Uterus (tissue), 3 donors: ENCODE measurements at regions not wholly inside any gene's neighbourhood (a gene's known extent, or its start where the extent isn't known, plus 50 kb on each side); places are given as distances from the start of the nearest gene placed in this dataset.
A peak's percentile ranks its signal among the peaks of the same experiment; 100 is the strongest.
"Not testable (repeated sequence)": the region's sequence is repeated elsewhere in the genome, so short reads cannot be mapped to it uniquely, and the experiment has no call there.

Experiments used
- DNase-seq, 2 donors: peaks; one replicate each; pipeline ENCODE4 v3.0.0-alpha.2; 2019 to 2020
- H3K27ac ChIP-seq, 2 donors: fragments of 200-600 bp; sonication (generic); 1 replicate in 1 of 2; 2 replicates in 1 of 2; pipeline ENCODE4 v1.5.1; 2016 to 2018
- H3K27me3 ChIP-seq, 2 donors: fragments of 200-600 bp; sonication (generic); one replicate each; pipeline ENCODE4 v1.5.1; 2018 to 2019; ENCODE audit warnings: control low read depth in 1 of 2
- H3K36me3 ChIP-seq, 2 donors: fragments of 200-600 bp; sonication (generic); one replicate each; pipeline ENCODE4 v1.5.1; 2019; ENCODE audit warnings: control low read depth in 1 of 2
- H3K4me1 ChIP-seq, 2 donors: fragments of 200-600 bp; sonication (generic); one replicate each; pipeline ENCODE4 v1.5.1; 2018 to 2019; ENCODE audit warnings: control low read depth in 1 of 2
- H3K4me3 ChIP-seq, 2 donors: fragments of 200-600 bp; sonication (generic); 1 replicate in 1 of 2; 2 replicates in 1 of 2; pipeline ENCODE4 v1.5.1; 2018 to 2019; ENCODE audit warnings: mild to moderate bottlenecking in 1 of 2
- H3K9me3 ChIP-seq, 2 donors: fragments of 200-600 bp; sonication (generic); one replicate each; pipeline ENCODE4 v1.5.1; 2019; ENCODE audit warnings: control low read depth in 1 of 2
- POLR2A ChIP-seq, 2 donors: fragments of 450-650 bp; IDR thresholded peaks; one replicate each; pipeline ENCODE4 v1.6.1; 2016; ENCODE audit warnings: antibody characterized with exemption in 2 of 2, mild to moderate bottlenecking in 1 of 2, moderate library complexity in 1 of 2
- intact Hi-C: fragments of 100-400 bp; cut with DNase I; formaldehyde crosslinking; loops from one replicate; pipeline ENCODE4 v1.15.1; 2023; ENCODE audit warnings: low total_unique reads
- TF ChIP-seq, protein P1 (sequence below), 4 experiments: fragments of 200-600 bp in 2 of 4; fragments of 450-650 bp in 2 of 4; sonication (generic) in 2 of 4; IDR thresholded peaks; one replicate each; pipeline ENCODE4 v1.5.1; 2016 to 2019; ENCODE audit warnings: antibody characterized with exemption in 4 of 4, mild to moderate bottlenecking in 2 of 4, moderate library complexity in 1 of 4
- donor health status: DM: yes; HTN: yes; CAD: no.

DNA sequence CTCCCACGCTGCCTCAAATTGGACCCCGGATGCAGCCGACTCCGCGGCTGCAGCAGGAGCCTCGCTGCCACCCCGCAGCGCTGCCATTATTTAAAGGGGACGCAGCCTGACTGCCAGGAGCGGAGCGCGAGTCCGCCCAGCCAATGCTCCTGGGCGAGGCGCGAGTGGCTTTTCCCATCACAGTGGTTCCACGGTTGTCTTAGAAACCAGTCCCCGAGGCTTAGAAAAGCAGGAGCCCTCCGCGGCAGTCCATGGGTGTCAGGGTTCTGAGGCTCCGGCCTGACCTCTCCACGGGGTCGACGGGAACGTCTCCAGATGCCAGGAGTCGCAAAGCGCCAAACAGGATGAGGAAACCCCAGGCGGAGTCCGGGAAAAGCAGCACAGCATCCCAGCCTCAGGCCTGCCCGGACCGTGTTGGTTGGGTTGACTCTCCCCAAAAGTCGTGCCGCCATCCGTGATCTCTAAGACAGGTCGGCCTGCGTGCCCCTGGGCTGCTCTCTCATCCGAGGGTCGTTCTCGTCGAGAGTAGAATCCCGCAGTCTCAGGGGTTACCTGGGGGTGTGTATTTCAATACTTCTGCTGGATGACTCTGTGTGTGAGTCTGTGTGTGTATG, 975.8 kb upstream of the DEFB115 start:
- TF ChIP-seq, protein P1, sequence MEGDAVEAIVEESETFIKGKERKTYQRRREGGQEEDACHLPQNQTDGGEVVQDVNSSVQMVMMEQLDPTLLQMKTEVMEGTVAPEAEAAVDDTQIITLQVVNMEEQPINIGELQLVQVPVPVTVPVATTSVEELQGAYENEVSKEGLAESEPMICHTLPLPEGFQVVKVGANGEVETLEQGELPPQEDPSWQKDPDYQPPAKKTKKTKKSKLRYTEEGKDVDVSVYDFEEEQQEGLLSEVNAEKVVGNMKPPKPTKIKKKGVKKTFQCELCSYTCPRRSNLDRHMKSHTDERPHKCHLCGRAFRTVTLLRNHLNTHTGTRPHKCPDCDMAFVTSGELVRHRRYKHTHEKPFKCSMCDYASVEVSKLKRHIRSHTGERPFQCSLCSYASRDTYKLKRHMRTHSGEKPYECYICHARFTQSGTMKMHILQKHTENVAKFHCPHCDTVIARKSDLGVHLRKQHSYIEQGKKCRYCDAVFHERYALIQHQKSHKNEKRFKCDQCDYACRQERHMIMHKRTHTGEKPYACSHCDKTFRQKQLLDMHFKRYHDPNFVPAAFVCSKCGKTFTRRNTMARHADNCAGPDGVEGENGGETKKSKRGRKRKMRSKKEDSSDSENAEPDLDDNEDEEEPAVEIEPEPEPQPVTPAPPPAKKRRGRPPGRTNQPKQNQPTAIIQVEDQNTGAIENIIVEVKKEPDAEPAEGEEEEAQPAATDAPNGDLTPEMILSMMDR (IDR thresholded peaks at IDR 0.05): no peak
- TF ChIP-seq POLR2A (IDR thresholded peaks at IDR 0.05): no peak
- Histone ChIP-seq H3K4me3 (no peak overlapping the region), H3K4me1 (no peaks in the 10 kb centered on the region), H3K27me3 (no peaks in the 10 kb centered on the region), H3K27ac (no peak overlapping the region), H3K36me3 (no peaks in the 10 kb centered on the region), H3K9me3 (no peaks in the 10 kb centered on the region)
- DNase-seq: no peak
- intact Hi-C loops: no loop called here

DNA sequence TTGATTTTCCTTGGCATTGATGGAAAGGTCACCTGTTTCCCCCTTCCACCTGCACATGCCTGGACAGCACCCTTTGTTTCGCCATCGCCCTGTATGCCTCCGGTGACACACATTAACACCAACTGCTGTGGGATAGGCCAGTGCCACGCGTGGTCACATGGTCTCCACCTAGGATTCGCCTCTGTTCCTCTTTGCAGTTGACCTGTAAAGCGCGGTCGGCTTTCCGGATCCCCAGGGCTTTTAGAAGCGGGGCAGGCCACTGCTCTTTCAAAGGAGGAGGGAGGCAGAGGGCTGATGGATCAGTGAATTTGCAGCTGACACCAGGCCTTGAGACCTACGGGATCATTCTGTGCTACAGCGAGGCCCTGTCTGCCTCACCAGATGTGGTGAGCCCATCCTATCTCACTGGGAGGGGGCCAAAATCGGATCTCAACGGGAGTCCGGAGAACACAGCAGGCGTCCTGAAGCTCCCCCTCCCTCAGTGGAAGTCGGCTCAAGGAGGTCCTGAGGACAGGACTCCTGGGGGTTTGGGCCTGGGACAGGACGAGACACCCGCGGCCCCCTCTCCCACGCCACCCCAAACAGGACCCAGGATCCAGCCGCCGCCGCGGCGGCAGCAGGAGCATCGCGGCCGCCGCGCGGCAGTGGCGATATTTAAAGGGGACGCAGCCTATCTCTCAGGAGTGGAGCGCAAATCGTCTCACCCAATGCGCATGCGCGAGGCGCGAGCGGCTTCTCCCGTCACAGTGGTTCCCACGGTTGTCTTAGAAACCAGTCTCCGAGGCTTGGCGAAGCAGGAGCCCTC, 973.8 kb upstream of the DEFB115 start:
- H3K27me3 ChIP-seq, H3K36me3 ChIP-seq, H3K4me1 ChIP-seq, H3K27ac ChIP-seq, intact Hi-C loops, H3K9me3 ChIP-seq: not testable (repeated sequence)
- peak; percentile 24 to 74 for DNase-seq
- H3K4me3 ChIP-seq: peak overlapping the region; percentile 7 to 29

- no peaks in the 10 kb centered on the region for H3K4me1 ChIP-seq
- H3K27ac ChIP-seq: no peak overlapping the region
- TF ChIP-seq POLR2A (IDR thresholded peaks at IDR 0.05): no peak
- TF ChIP-seq, protein P1 (IDR thresholded peaks at IDR 0.05): no peak
- no peaks in the 10 kb centered on the region for H3K36me3 ChIP-seq
- intact Hi-C loops: no loop called here
- H3K9me3 ChIP-seq: no peaks in the 10 kb centered on the region
- DNase-seq: no peak
- peak overlapping the region in 1 of 2 donors; percentile 29 for H3K4me3 ChIP-seq
- H3K27me3 ChIP-seq: no peaks in the 10 kb centered on the region
Observed at GRCh38 chr20:30284281-30284905, 973.1 kb upstream of the DEFB115 start.

GRCh38 chr20:30285677-30286076, 971.8 kb upstream of the DEFB115 start:
- no peaks in the 10 kb centered on the region for H3K4me1 ChIP-seq
- intact Hi-C loops: no loop called here
- TF ChIP-seq POLR2A (IDR thresholded peaks at IDR 0.05): no peak
- TF ChIP-seq, protein P1 (IDR thresholded peaks at IDR 0.05): no peak
- no peaks in the 10 kb centered on the region for H3K36me3 ChIP-seq
- no peak for DNase-seq
- H3K27me3 ChIP-seq: no peaks in the 10 kb centered on the region
- no peaks in the 10 kb centered on the region for H3K9me3 ChIP-seq
- H3K27ac ChIP-seq: no peak overlapping the region
- H3K4me3 ChIP-seq: no peak overlapping the region

GRCh38 chr20:30286157-30286556, 971.3 kb upstream of the DEFB115 start:
- H3K27me3 ChIP-seq: no peaks in the 10 kb centered on the region
- intact Hi-C loops: no loop called here
- DNase-seq: no peak
- no peak overlapping the region for H3K4me3 ChIP-seq
- no peaks in the 10 kb centered on the region for H3K36me3 ChIP-seq
- H3K4me1 ChIP-seq: no peaks in the 10 kb centered on the region
- no peak for TF ChIP-seq POLR2A (IDR thresholded peaks at IDR 0.05)
- TF ChIP-seq, protein P1 (IDR thresholded peaks at IDR 0.05): no peak
- H3K9me3 ChIP-seq: no peaks in the 10 kb centered on the region
- H3K27ac ChIP-seq: no peak overlapping the region

DNA sequence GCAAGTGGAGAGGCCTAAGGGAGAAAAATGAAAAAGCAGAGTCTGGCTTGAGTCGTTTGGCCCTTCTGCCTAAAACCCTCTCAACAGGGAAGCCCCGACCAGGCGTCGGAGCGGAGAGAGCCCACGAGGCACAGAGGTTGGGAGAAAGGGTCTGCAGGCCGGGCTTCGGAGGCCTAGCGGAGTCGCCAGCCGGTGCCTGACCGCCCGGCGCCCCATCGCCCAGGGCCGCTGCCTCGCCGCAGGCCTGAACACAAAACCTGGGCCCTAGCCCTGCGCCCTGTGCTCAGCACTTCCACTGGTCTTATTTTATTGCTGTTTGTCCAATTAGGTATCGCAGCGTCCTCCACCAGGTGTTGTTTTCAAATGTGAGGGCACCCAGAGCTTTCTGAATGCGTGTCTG, 970.0 kb upstream of the DEFB115 start:
- H3K27ac ChIP-seq, H3K4me3 ChIP-seq: not testable (repeated sequence)

More for the DNA sequence above, 970.0 kb upstream of the DEFB115 start:
- H3K36me3 ChIP-seq, intact Hi-C loops, H3K9me3 ChIP-seq, H3K27me3 ChIP-seq, DNase-seq, H3K4me1 ChIP-seq: not testable (repeated sequence)
